ENCODE measurements at regions not wholly inside any gene's neighbourhood (a gene's known extent, or its start where the extent isn't known, plus 50 kb on each side); places are given as distances from the start of the nearest gene placed in this dataset.

DNA sequence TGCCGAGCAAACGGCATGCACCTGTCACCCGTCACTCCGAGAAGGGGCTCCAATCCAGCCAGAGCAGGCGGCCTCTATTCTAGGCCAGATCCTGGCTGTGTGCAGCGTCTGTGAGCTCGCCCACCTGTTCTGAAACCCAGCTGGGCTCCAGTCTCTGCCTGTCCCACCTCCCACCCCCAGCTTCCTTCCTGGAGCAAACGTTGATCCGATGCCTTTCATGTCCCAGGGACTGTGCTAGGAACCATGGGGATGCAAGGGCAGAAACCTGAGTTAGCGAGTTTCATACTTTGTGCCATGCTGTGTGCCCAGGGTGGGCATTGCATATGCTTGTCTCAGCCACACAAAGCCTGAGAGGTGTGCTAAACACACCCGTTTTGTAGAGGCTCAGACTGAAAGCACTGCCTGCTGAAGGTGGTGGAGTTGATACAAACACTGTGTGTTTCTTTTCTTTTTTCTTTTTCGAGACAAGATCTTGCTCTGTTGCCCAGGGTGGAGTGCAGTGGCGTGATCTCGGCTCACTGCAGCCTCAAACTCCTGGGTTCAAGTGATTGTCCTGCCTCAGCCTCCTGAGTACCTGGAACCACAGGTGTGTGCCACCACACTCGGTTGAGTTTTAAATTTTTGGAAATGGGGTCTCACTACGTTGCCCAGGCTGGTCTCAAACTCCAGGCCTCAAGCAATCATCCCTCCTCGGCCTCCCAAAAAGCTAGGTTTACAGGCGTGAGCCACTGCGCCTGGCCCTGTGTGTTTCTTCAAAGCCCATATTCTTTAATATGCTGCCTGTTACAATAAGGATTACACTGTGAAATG is 84.1 kb upstream of the MED13L start:
- no peak for DNase-seq
- Mint-ChIP-seq H3K4me3 (peak overlapping the region in 3 of 8 donors; percentile 17 to 64 (median 57)), H3K4me1 (peaks cover 22 to 36% (median 28%) of the 10 kb centered on the region in 4 donors), H3K9me3 (peaks cover 0 to 2% (median 0%) of the 10 kb centered on the region in 8 donors), H3K36me3 (no peaks in the 10 kb centered on the region), H3K27me3 (no peaks in the 10 kb centered on the region), H3K27ac (peak overlapping the region in 2 of 7 donors; percentile 30 to 36)
- no peaks in the 10 kb centered on the region for H3K27me3 ChIP-seq (ENCODE audit: insufficient read depth, low read length)
- ChIA-PET CTCF (ENCODE audit: partially characterized antibody) (no interaction called here), POLR2A (ENCODE audit: partially characterized antibody) (no interaction called here)
- intact Hi-C loops (cut with micrococcal nuclease): no loop called here
- peaks cover 26% of the 10 kb centered on the region for H3K4me1 ChIP-seq (ENCODE audit: insufficient read depth, low read length)
- H3K9me3 ChIP-seq (ENCODE audit: control insufficient read depth in 1 of 2, low read length in 2 of 2): no peaks in the 10 kb centered on the region
- no peaks in the 10 kb centered on the region for H3K36me3 ChIP-seq (ENCODE audit: insufficient read depth, low read length)
- H3K27ac ChIP-seq (ENCODE audit: low read depth, low read length): no peak overlapping the region
- no peak overlapping the region for H3K4me3 ChIP-seq (ENCODE audit: low read length in 2 of 2)

DNA sequence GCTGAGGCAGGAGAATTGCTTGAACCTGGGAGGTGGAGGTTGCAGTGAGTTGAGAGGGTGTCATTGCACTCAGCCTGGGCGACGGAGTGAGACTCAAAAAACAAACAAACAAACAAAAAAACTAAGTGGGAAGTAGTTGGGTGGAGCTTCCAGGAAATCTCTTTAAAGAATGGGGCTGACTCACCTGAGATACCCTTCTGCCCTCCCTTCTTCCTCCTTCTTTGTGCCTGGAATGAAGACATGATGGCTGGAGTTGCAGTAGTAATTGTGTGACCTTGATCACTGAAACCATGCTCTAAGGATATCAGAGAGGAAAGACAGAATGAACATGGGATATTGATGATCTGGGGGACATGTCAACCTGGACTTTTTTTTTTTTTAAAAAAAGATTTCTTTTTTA is 87.6 kb upstream of the MED13L start:
- peaks cover 10 to 16% (median 13%) of the 10 kb centered on the region in 4 donors for H3K4me1 Mint-ChIP-seq
- intact Hi-C loops (cut with micrococcal nuclease): no loop called here
- no peaks in the 10 kb centered on the region for H3K36me3 Mint-ChIP-seq
- no peak overlapping the region for H3K27ac Mint-ChIP-seq
- H3K4me3 ChIP-seq (ENCODE audit: low read length in 2 of 2): no peak overlapping the region
- ChIA-PET CTCF (ENCODE audit: partially characterized antibody) (no interaction called here), POLR2A (ENCODE audit: partially characterized antibody) (no interaction called here)
- H3K27me3 Mint-ChIP-seq: no peaks in the 10 kb centered on the region
- no peak for DNase-seq
- no peaks in the 10 kb centered on the region for H3K27me3 ChIP-seq (ENCODE audit: insufficient read depth, low read length)
- H3K27ac ChIP-seq (ENCODE audit: low read depth, low read length): no peak overlapping the region
- H3K4me1 ChIP-seq (ENCODE audit: insufficient read depth, low read length): peaks cover 14% of the 10 kb centered on the region
- H3K9me3 ChIP-seq (ENCODE audit: control insufficient read depth in 1 of 2, low read length in 2 of 2): no peaks in the 10 kb centered on the region
- H3K9me3 Mint-ChIP-seq: no peaks in the 10 kb centered on the region
- H3K4me3 Mint-ChIP-seq: no peak overlapping the region
- H3K36me3 ChIP-seq (ENCODE audit: insufficient read depth, low read length): no peaks in the 10 kb centered on the region

DNA sequence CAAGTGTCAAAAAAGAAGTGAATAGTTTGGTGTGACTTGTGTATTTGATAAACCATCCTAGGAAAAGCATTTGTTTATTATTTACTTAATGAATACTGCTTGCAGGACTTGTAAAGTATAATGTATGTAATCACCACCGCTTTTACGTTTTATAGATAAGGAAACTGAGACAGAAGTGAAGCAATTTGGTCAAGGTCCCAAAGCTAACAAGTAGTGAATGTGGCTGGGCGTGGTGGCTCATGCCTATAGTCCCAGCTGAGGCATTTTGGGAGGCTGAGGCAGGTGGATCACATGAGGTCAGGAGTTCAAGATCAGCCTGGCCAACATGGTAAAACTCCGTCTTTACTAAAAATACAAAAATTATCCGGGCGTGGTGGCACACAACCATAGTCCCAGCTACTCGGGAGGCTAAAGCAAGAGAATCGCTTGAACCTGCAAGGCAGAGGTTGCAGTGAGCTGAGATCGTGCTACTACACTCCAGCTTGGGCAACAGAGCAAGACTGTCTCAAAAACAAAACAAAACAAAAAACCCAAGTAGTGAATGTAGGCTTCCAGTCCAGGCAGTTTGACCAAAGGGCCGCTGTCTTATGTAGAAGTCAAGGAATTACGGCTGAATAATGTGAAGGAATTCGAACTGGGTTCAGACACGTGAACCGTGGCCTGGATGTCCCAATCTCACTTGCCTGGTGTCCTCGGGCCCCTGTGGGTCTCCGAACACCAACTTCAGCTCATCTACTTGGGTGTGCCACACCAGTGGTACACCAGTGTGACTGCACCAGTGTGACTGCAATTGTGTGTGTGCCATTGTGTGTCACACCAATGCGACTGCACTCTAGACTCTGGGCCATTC is 88.3 kb upstream of the MED13L start:
- Mint-ChIP-seq H3K4me3 (no peak overlapping the region), H3K4me1 (peaks cover 6 to 10% (median 8%) of the 10 kb centered on the region in 4 donors), H3K27ac (no peak overlapping the region), H3K36me3 (no peaks in the 10 kb centered on the region), H3K9me3 (no peaks in the 10 kb centered on the region), H3K27me3 (no peaks in the 10 kb centered on the region)
- POLR2A ChIA-PET (ENCODE audit: partially characterized antibody): no interaction called here
- H3K9me3 ChIP-seq (ENCODE audit: control insufficient read depth in 1 of 2, low read length in 2 of 2): no peaks in the 10 kb centered on the region
- no peaks in the 10 kb centered on the region for H3K27me3 ChIP-seq (ENCODE audit: insufficient read depth, low read length)
- DNase-seq: no peak
- no peak overlapping the region for H3K27ac ChIP-seq (ENCODE audit: low read depth, low read length)
- no peaks in the 10 kb centered on the region for H3K36me3 ChIP-seq (ENCODE audit: insufficient read depth, low read length)
- H3K4me3 ChIP-seq (ENCODE audit: low read length in 2 of 2): no peak overlapping the region
- CTCF ChIA-PET (ENCODE audit: partially characterized antibody): interaction anchor here (0.6 to 1.2 kb wide), 2 partner anchors 12 to 290 kb away, joined by 3 read pairs; no protein-coding TSS in a partner anchor
- intact Hi-C loops (cut with micrococcal nuclease): no loop called here
- H3K4me1 ChIP-seq (ENCODE audit: insufficient read depth, low read length): peaks cover 9% of the 10 kb centered on the region

DNA sequence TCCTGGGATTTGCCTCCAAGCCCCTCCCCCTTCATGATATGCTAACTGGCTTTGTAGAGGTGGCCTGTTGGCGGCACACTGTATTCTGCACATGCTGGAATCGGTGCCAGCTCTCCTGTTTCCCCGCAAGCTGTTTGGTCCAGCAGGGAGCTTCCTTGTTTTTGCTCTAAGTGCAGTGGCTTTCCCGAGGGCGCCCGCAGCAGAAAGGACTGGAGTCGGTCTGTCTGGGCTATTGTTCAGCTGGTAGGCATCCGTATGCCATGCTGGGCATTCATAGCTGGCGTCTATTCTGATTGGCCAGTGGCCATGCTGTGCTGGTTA is 88.9 kb upstream of the MED13L start:
- no peaks in the 10 kb centered on the region for H3K36me3 Mint-ChIP-seq
- no peaks in the 10 kb centered on the region for H3K27me3 ChIP-seq (ENCODE audit: insufficient read depth, low read length)
- H3K4me3 ChIP-seq (ENCODE audit: low read length in 2 of 2): no peak overlapping the region
- no peaks in the 10 kb centered on the region for H3K9me3 Mint-ChIP-seq
- no peak for DNase-seq
- H3K36me3 ChIP-seq (ENCODE audit: insufficient read depth, low read length): no peaks in the 10 kb centered on the region
- H3K4me1 Mint-ChIP-seq: peaks cover 4 to 5% (median 4%) of the 10 kb centered on the region in 4 donors
- ChIA-PET POLR2A (ENCODE audit: partially characterized antibody) (no interaction called here), CTCF (ENCODE audit: partially characterized antibody) (interaction anchor here (0.6 to 1.2 kb wide), 2 partner anchors 11 to 290 kb away, joined by 3 read pairs; no protein-coding TSS in a partner anchor)
- H3K4me1 ChIP-seq (ENCODE audit: insufficient read depth, low read length): peaks cover 3% of the 10 kb centered on the region
- H3K9me3 ChIP-seq (ENCODE audit: control insufficient read depth in 1 of 2, low read length in 2 of 2): no peaks in the 10 kb centered on the region
- H3K27me3 Mint-ChIP-seq: no peaks in the 10 kb centered on the region
- no peak overlapping the region for H3K27ac ChIP-seq (ENCODE audit: low read depth, low read length)
- H3K4me3 Mint-ChIP-seq: no peak overlapping the region
- no peak overlapping the region for H3K27ac Mint-ChIP-seq
- intact Hi-C loops (cut with micrococcal nuclease): no loop called here

DNA sequence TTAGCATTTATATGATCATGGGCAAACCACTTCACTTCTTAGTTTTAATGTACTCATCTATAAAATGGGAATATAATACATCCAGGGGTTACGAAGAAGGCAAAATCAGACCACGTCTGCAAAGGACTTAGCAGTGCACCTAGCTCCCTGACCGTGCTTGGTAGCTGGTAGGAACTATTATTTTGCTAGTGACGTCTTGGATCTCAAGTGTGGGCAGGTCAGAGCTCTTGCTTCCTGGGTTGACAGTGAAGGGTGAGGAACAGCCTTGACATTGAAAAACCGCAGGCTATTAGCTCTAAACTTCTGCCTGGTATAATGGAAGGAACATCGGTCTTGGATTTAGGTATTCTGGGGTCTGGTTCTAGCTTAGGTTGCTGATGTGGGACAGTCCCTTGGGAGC is 89.3 kb upstream of the MED13L start:
- no peaks in the 10 kb centered on the region for H3K27me3 Mint-ChIP-seq
- H3K27ac ChIP-seq (ENCODE audit: low read depth, low read length): no peak overlapping the region
- ChIA-PET POLR2A (ENCODE audit: partially characterized antibody) (no interaction called here), CTCF (ENCODE audit: partially characterized antibody) (interaction anchor here (1.2 kb wide), 1 partner anchor 11 kb away, joined by 3 read pairs; no protein-coding TSS in a partner anchor)
- H3K4me1 Mint-ChIP-seq: peaks cover 0 to 2% (median under 1%) of the 10 kb centered on the region in 4 donors
- H3K4me3 ChIP-seq (ENCODE audit: low read length in 2 of 2): no peak overlapping the region
- H3K9me3 ChIP-seq (ENCODE audit: control insufficient read depth in 1 of 2, low read length in 2 of 2): no peaks in the 10 kb centered on the region
- no peaks in the 10 kb centered on the region for H3K36me3 ChIP-seq (ENCODE audit: insufficient read depth, low read length)
- H3K36me3 Mint-ChIP-seq: no peaks in the 10 kb centered on the region
- H3K4me1 ChIP-seq (ENCODE audit: insufficient read depth, low read length): no peaks in the 10 kb centered on the region
- no peaks in the 10 kb centered on the region for H3K27me3 ChIP-seq (ENCODE audit: insufficient read depth, low read length)
- no peak overlapping the region for H3K27ac Mint-ChIP-seq
- no peak overlapping the region for H3K4me3 Mint-ChIP-seq
- intact Hi-C loops (cut with micrococcal nuclease): no loop called here
- no peaks in the 10 kb centered on the region for H3K9me3 Mint-ChIP-seq
- no peak for DNase-seq

DNA sequence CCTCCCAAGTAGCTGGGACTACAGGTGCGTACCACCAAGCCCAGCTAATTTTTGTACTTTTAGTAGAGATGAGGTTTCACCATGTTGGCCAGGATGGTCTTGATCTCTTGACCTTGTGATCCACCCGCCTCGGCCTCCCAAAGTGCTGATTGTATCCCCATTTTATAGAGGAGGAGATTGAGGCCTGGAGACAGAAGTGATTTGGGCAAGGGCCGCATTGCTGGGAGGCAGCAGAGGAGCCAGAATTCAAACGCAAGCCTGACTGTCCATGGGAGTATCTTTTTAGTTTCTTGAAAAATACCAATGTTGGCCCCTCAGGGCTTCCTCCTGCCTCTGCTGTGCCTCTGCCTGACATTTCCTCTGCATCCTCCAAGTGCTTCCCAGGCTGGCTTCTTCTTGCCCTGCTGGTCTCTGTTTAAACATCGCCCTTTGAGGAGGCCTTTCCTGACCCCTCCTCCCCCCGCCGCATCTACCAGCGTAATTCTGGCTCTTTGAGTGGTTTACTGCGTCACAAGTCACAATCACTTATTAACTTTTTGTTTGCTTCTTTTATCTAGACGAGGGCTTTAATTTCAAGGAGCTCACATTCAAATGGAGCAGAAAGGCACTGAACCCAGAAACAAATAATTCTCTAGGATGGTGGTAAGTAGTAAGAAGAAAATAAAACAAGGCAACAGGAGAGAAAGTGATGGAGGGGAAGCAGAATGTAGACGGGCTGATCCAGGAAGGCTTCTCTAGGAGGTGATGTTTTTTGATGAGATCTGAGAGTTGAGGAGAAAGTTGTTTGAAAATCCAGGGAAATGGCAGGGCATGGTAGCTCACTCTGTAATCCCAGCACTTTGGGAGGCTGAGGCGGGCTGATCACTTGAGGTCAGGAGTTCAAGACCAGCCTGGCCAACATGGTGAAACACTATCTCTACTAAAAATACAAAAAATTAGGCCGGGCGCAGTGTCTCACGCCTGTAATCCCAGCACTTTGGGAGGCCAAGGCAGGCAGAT is 91.0 kb upstream of the MED13L start:
- no peaks in the 10 kb centered on the region for H3K9me3 Mint-ChIP-seq
- intact Hi-C loops (cut with micrococcal nuclease): no loop called here
- DNase-seq: no peak
- POLR2A ChIA-PET (ENCODE audit: partially characterized antibody): no interaction called here
- H3K4me1 ChIP-seq (ENCODE audit: insufficient read depth, low read length): no peaks in the 10 kb centered on the region
- no peaks in the 10 kb centered on the region for H3K9me3 ChIP-seq (ENCODE audit: control insufficient read depth in 1 of 2, low read length in 2 of 2)
- H3K4me3 Mint-ChIP-seq: no peak overlapping the region
- H3K4me3 ChIP-seq (ENCODE audit: low read length in 2 of 2): no peak overlapping the region
- peak overlapping the region in 1 of 7 donors; percentile 0 for H3K27ac Mint-ChIP-seq
- no peak overlapping the region for H3K27ac ChIP-seq (ENCODE audit: low read depth, low read length)
- H3K27me3 ChIP-seq (ENCODE audit: insufficient read depth, low read length): no peaks in the 10 kb centered on the region
- H3K36me3 Mint-ChIP-seq: no peaks in the 10 kb centered on the region
- CTCF ChIA-PET (ENCODE audit: partially characterized antibody): interaction anchor here (0.6 kb wide), 1 partner anchor 20 kb away, joined by 3 read pairs; no protein-coding TSS in a partner anchor
- peaks cover 0 to 2% (median under 1%) of the 10 kb centered on the region in 4 donors for H3K4me1 Mint-ChIP-seq
- no peaks in the 10 kb centered on the region for H3K36me3 ChIP-seq (ENCODE audit: insufficient read depth, low read length)
- no peaks in the 10 kb centered on the region for H3K27me3 Mint-ChIP-seq
